Sigmoid colon (tissue), 6 donors: ENCODE measurements at regions not wholly inside any gene's neighbourhood (a gene's known extent, or its start where the extent isn't known, plus 50 kb on each side); places are given as distances from the start of the nearest gene placed in this dataset.
"Not testable (repeated sequence)": the region's sequence is repeated elsewhere in the genome, so short reads cannot be mapped to it uniquely, and the experiment has no call there.

Source experiments
- DNase-seq: peaks from one replicate; pipeline ENCODE4 v3.0.0-alpha.2; 2019
- H3K27ac ChIP-seq, 4 donors: fragments of 200-600 bp; sonication (generic); one replicate each; pipeline ENCODE4 v1.5.1; 2016 to 2019; ENCODE audit warnings: mild to moderate bottlenecking in 1 of 4
- H3K27me3 ChIP-seq, 3 donors: fragments of 200-600 bp; sonication (generic); one replicate each; pipeline ENCODE4 v1.5.1; 2019; ENCODE audit warnings: mild to moderate bottlenecking in 1 of 3
- H3K36me3 ChIP-seq, 4 donors: fragments of 200-600 bp; sonication (generic); one replicate each; pipeline ENCODE4 v1.5.1; 2016 to 2019
- H3K4me1 ChIP-seq, 4 donors: fragments of 200-600 bp; sonication (generic); one replicate each; pipeline ENCODE4 v1.5.1; 2017 to 2019
- H3K4me3 ChIP-seq, 4 donors: fragments of 200-600 bp; sonication (generic); one replicate each; pipeline ENCODE4 v1.5.1; 2017 to 2019; ENCODE audit warnings: mild to moderate bottlenecking in 2 of 4, moderate library complexity in 1 of 4
- H3K9me3 ChIP-seq, 4 donors: fragments of 200-600 bp in 3 of 4; sonication (generic) in 3 of 4; one replicate each; pipeline versions ENCODE4 v1.5.1 to v1.6.1; 2013 to 2019
- CTCF ChIP-seq, 4 experiments: fragments of 450-650 bp in 3 of 4; fragments of 200-600 bp in 1 of 4; IDR thresholded peaks; one replicate each; pipeline ENCODE4 v1.5.1; 2016 to 2019; ENCODE audit warnings: antibody characterized with exemption in 4 of 4, mild to moderate bottlenecking in 3 of 4, moderate library complexity in 2 of 4
- EP300 ChIP-seq, 4 donors: sonication (generic); formaldehyde crosslinking; IDR thresholded peaks; one replicate each; pipeline ENCODE4 v1.6.1; 2017; ENCODE audit warnings: antibody characterized with exemption in 4 of 4
- POLR2A ChIP-seq, 2 donors: fragments of 450-650 bp; IDR thresholded peaks; one replicate each; pipeline ENCODE4 v1.6.1; 2016; ENCODE audit warnings: antibody characterized with exemption in 2 of 2, mild to moderate bottlenecking in 2 of 2, moderate library complexity in 2 of 2
- POLR2AphosphoS5 ChIP-seq, 4 donors: sonication (generic); formaldehyde crosslinking; IDR thresholded peaks; one replicate each; pipeline ENCODE4 v1.6.1; 2017; ENCODE audit warnings: antibody characterized with exemption in 4 of 4
- WGBS, 2 donors: extraction: QIAGEN DNeasy Blood & Tissue Kit; methylation state at CpG; one replicate each; pipeline ENCODE4 v1.1.7; 2013; 5-methylcytosine and 5-hydroxymethylcytosine counted together
- intact Hi-C: fragments of 100-400 bp; cut with DNase I; formaldehyde crosslinking; loops from one replicate; pipeline ENCODE4 v1.15.1; 2023
- donor health status: healthy with polysubstance abuse.
- donor health status: healthy.

GRCh38 chr4:138389976-138390685 is 148.0 kb upstream of the SLC7A11 start:
- no peak for TF ChIP-seq EP300 (IDR thresholded peaks at IDR 0.05)
- TF ChIP-seq CTCF (IDR thresholded peaks at IDR 0.05), result no peak
- no peak for TF ChIP-seq POLR2AphosphoS5 (IDR thresholded peaks at IDR 0.05)
- TF ChIP-seq POLR2A (IDR thresholded peaks at IDR 0.05), result no peak
- intact Hi-C loops, result no loop called here
- H3K9me3 ChIP-seq, result no peaks in the 10 kb centered on the region
- no peaks in the 10 kb centered on the region for H3K27me3 ChIP-seq
- H3K27ac ChIP-seq, result no peak overlapping the region
- no peak overlapping the region for H3K4me3 ChIP-seq
- 51 to 54% methylated on average over 2 of the region's 2 CpGs for WGBS, 2 donors
- H3K36me3 ChIP-seq, result no peaks in the 10 kb centered on the region
- no peak for DNase-seq
- H3K4me1 ChIP-seq, result no peaks in the 10 kb centered on the region

- intact Hi-C loops, result no loop called here
- Histone ChIP-seq H3K27me3 (no peaks in the 10 kb centered on the region), H3K27ac (no peak overlapping the region), H3K9me3 (peaks cover 0 to 3% (median 0%) of the 10 kb centered on the region in 4 donors), H3K36me3 (no peaks in the 10 kb centered on the region), H3K4me1 (no peaks in the 10 kb centered on the region), H3K4me3 (no peak overlapping the region)
- no peak for DNase-seq
- TF ChIP-seq CTCF (IDR thresholded peaks at IDR 0.05) (no peak), POLR2A (IDR thresholded peaks at IDR 0.05) (no peak), EP300 (IDR thresholded peaks at IDR 0.05) (no peak), POLR2AphosphoS5 (IDR thresholded peaks at IDR 0.05) (no peak)
- WGBS, 2 donors, result 91 to 94% methylated on average over 1 of the region's 1 CpG
These were observed 132.8 kb upstream of the SLC7A11 start for GRCh38 chr4:138374947-138375346.

- no peaks in the 10 kb centered on the region for H3K36me3 ChIP-seq
- H3K27ac ChIP-seq, result no peak overlapping the region
- H3K4me1 ChIP-seq, result no peaks in the 10 kb centered on the region
- no peaks in the 10 kb centered on the region for H3K9me3 ChIP-seq
- no peak for DNase-seq
- no peak overlapping the region for H3K4me3 ChIP-seq
- H3K27me3 ChIP-seq, result no peaks in the 10 kb centered on the region
- intact Hi-C loops, result no loop called here
- no peak for TF ChIP-seq EP300 (IDR thresholded peaks at IDR 0.05)
- no peak for TF ChIP-seq POLR2A (IDR thresholded peaks at IDR 0.05)
- no peak for TF ChIP-seq POLR2AphosphoS5 (IDR thresholded peaks at IDR 0.05)
- no peak for TF ChIP-seq CTCF (IDR thresholded peaks at IDR 0.05)
These were observed 125.8 kb upstream of the SLC7A11 start for GRCh38 chr4:138367942-138368341.

- DNase-seq, H3K36me3 ChIP-seq, H3K9me3 ChIP-seq, H3K27me3 ChIP-seq, H3K4me1 ChIP-seq, H3K27ac ChIP-seq, H3K4me3 ChIP-seq, intact Hi-C loops: not testable (repeated sequence)
- WGBS, 2 donors, result 91 to 94% methylated on average over 3 of the region's 3 CpGs
These were observed 110.3 kb upstream of the SLC7A11 start for GRCh38 chr4:138352446-138352845.

- TF ChIP-seq POLR2AphosphoS5 (IDR thresholded peaks at IDR 0.05) (no peak), POLR2A (IDR thresholded peaks at IDR 0.05) (no peak), CTCF (IDR thresholded peaks at IDR 0.05) (no peak), EP300 (IDR thresholded peaks at IDR 0.05) (no peak)
- Histone ChIP-seq H3K27me3 (no peaks in the 10 kb centered on the region), H3K27ac (no peak overlapping the region), H3K4me1 (no peaks in the 10 kb centered on the region), H3K36me3 (no peaks in the 10 kb centered on the region), H3K4me3 (no peak overlapping the region), H3K9me3 (no peaks in the 10 kb centered on the region)
- no peak for DNase-seq
- 11 to 44% methylated on average over 3 of the region's 3 CpGs for WGBS, 2 donors
- intact Hi-C loops, result no loop called here
These were observed 105.9 kb upstream of the SLC7A11 start for GRCh38 chr4:138348055-138348454.
